ENCODE measurements at regions not wholly inside any gene's neighbourhood (a gene's known extent, or its start where the extent isn't known, plus 50 kb on each side); places are given as distances from the start of the nearest gene placed in this dataset.

DNA sequence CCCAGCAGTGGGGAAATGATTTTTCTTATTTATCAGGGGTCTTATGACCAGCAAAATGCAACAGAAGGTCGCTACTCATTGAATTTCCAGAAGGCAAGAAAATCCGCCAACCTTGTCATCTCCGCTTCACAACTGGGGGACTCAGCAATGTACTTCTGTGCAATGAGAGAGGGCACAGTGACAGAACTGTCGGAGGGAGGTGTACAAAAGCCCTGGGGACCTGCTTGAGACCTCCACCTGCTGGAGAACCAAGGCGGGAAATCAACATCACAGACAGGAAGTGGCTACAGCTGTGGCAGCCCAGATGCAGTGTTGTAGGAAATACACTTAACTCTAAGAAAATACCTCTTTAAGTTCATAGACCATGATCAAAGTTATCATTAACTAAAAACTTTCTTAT is 250.9 kb upstream of the OR4E1 start:
- Histone ChIP-seq H3K4me3 (replicated peaks; ENCODE audit: insufficient read depth, low read length) (no peak overlapping the region), H3K27me3 (ENCODE audit: insufficient read depth, poor library complexity, severe bottlenecking) (no peaks in the 10 kb centered on the region), H3K27ac (replicated peaks) (no peak overlapping the region)
- DNase-seq (ENCODE audit: low read depth in 1 of 2, low spot score in 1 of 2) = peak in 1 of 2 experiments; percentile 27
- TF ChIP-seq SPI1 (IDR thresholded peaks at IDR 0.05; ENCODE audit: borderline replicate concordance, low read depth) = peak; percentile 43; the same call in 1 of the 2 replicates
- no peak for TF ChIP-seq GABPA (IDR thresholded peaks at IDR 0.05; ENCODE audit: low read depth)
- 0 out of 2 replicates have a peak, but pooled peaks have one; percentile 21 for TF ChIP-seq POLR2AphosphoS5 (IDR thresholded peaks at IDR 0.05; ENCODE audit: low read depth)

DNA sequence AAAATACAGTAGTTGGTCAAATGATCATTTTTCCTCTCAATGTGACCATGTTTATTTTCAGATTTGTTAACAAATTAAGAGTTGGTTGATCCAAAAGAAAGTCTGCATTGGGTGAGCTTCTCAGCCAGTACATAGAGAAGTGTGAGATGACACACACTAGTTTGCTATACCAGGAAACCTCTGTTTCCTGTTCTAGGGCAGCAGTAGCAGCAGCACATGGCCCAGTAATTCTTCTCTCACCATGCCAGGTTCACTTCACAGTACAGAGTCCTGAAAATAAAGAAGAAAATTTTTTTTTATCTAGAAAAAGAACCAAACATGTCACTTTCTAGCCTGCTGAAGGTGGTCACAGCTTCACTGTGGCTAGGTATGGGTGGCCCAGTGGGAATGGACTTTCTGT is 250.2 kb upstream of the OR4E1 start:
- TF ChIP-seq, protein P1, sequence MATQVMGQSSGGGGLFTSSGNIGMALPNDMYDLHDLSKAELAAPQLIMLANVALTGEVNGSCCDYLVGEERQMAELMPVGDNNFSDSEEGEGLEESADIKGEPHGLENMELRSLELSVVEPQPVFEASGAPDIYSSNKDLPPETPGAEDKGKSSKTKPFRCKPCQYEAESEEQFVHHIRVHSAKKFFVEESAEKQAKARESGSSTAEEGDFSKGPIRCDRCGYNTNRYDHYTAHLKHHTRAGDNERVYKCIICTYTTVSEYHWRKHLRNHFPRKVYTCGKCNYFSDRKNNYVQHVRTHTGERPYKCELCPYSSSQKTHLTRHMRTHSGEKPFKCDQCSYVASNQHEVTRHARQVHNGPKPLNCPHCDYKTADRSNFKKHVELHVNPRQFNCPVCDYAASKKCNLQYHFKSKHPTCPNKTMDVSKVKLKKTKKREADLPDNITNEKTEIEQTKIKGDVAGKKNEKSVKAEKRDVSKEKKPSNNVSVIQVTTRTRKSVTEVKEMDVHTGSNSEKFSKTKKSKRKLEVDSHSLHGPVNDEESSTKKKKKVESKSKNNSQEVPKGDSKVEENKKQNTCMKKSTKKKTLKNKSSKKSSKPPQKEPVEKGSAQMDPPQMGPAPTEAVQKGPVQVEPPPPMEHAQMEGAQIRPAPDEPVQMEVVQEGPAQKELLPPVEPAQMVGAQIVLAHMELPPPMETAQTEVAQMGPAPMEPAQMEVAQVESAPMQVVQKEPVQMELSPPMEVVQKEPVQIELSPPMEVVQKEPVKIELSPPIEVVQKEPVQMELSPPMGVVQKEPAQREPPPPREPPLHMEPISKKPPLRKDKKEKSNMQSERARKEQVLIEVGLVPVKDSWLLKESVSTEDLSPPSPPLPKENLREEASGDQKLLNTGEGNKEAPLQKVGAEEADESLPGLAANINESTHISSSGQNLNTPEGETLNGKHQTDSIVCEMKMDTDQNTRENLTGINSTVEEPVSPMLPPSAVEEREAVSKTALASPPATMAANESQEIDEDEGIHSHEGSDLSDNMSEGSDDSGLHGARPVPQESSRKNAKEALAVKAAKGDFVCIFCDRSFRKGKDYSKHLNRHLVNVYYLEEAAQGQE (IDR thresholded peaks at IDR 0.05; ENCODE audit: insufficient replicate concordance, low read depth) = no peak
- TF ChIP-seq, protein P2, sequence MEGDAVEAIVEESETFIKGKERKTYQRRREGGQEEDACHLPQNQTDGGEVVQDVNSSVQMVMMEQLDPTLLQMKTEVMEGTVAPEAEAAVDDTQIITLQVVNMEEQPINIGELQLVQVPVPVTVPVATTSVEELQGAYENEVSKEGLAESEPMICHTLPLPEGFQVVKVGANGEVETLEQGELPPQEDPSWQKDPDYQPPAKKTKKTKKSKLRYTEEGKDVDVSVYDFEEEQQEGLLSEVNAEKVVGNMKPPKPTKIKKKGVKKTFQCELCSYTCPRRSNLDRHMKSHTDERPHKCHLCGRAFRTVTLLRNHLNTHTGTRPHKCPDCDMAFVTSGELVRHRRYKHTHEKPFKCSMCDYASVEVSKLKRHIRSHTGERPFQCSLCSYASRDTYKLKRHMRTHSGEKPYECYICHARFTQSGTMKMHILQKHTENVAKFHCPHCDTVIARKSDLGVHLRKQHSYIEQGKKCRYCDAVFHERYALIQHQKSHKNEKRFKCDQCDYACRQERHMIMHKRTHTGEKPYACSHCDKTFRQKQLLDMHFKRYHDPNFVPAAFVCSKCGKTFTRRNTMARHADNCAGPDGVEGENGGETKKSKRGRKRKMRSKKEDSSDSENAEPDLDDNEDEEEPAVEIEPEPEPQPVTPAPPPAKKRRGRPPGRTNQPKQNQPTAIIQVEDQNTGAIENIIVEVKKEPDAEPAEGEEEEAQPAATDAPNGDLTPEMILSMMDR (IDR thresholded peaks at IDR 0.05; ENCODE audit: insufficient read depth, low read length) = no peak
- no peak for TF ChIP-seq SPI1 (IDR thresholded peaks at IDR 0.05; ENCODE audit: borderline replicate concordance, low read depth)
- no peak for TF ChIP-seq GABPA (IDR thresholded peaks at IDR 0.05; ENCODE audit: low read depth)
- TF ChIP-seq POLR2AphosphoS5 (IDR thresholded peaks at IDR 0.05; ENCODE audit: low read depth) = no peak
- peak in 1 of 2 experiments; percentile 23 for DNase-seq (ENCODE audit: low read depth in 1 of 2, low spot score in 1 of 2)
- no peak overlapping the region for H3K27ac ChIP-seq (replicated peaks)
- H3K4me3 ChIP-seq (replicated peaks; ENCODE audit: insufficient read depth, low read length) = no peak overlapping the region
- no peaks in the 10 kb centered on the region for H3K27me3 ChIP-seq (ENCODE audit: insufficient read depth, poor library complexity, severe bottlenecking)

DNA sequence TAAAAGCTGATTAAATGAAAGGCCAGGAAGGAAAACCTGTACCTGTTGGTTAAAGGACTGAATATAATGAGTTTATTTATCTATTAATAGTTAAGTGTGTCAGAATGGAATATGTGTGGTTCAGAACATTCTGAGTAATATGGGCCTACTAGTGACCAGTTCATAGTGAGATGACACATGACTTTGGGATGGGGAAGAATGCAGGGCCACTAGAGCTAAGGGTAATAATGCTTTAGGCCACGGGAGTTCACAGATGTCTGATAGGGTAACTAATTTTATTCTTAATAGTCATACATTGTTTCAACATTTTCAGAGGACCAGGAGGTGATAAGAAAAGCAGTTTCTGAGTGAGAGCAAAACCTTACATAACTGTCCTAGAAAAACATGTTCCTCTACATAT is 247.8 kb upstream of the OR4E1 start:
- no peak for TF ChIP-seq GABPA (IDR thresholded peaks at IDR 0.05; ENCODE audit: low read depth)
- no peak for TF ChIP-seq POLR2AphosphoS5 (IDR thresholded peaks at IDR 0.05; ENCODE audit: low read depth)
- TF ChIP-seq, protein P1 (IDR thresholded peaks at IDR 0.05; ENCODE audit: insufficient replicate concordance, low read depth) = no peak
- TF ChIP-seq, protein P2 (IDR thresholded peaks at IDR 0.05; ENCODE audit: insufficient read depth, low read length) = no peak
- no peak for TF ChIP-seq SPI1 (IDR thresholded peaks at IDR 0.05; ENCODE audit: borderline replicate concordance, low read depth)
- no peak overlapping the region for H3K27ac ChIP-seq (replicated peaks)
- DNase-seq (ENCODE audit: low read depth in 1 of 2, low spot score in 1 of 2) = no peak
- no peaks in the 10 kb centered on the region for H3K27me3 ChIP-seq (ENCODE audit: insufficient read depth, poor library complexity, severe bottlenecking)
- H3K4me3 ChIP-seq (replicated peaks; ENCODE audit: insufficient read depth, low read length) = no peak overlapping the region

DNA sequence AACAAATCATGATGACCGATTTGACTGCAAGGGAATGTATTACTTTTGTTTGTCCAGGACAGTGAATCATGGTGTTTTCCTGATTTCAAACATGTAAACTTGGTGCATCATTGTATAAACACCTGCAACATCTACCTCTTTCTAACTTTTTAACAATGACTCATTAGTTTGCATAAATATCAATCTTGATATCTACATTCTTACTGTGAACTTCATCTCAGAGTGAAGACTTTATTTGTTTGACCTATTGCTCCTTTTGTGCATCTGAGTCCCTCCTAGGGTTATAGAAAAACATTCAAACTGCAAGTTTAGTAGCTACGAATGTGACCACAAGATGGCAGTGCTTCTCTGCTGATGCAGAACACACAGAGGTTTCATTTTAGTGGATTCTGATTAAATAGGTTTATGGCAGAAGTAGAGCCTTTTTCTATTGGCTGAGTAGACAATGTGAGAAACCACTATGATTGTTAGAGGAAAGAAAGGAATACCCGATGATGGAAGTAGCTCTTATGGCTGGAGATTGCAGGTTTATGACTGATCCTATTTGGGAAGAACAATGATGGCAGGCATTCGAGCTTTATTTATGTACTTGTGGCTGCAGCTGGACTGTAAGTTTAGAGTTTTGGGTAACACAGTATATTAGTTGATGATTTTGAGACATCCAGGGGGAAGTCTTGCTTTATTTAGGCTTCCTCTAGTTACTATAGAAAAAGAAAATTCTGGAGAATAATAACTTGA is 244.2 kb upstream of the OR4E1 start:
- Histone ChIP-seq H3K27ac (replicated peaks) (no peak overlapping the region), H3K27me3 (ENCODE audit: insufficient read depth, poor library complexity, severe bottlenecking) (no peaks in the 10 kb centered on the region), H3K4me3 (replicated peaks; ENCODE audit: insufficient read depth, low read length) (no peak overlapping the region)
- DNase-seq (ENCODE audit: low read depth in 1 of 2, low spot score in 1 of 2) = peak; percentile 2 to 26
- TF ChIP-seq, protein P2 (IDR thresholded peaks at IDR 0.05; ENCODE audit: insufficient read depth, low read length) = peak; percentile 73
- TF ChIP-seq SPI1 (IDR thresholded peaks at IDR 0.05; ENCODE audit: borderline replicate concordance, low read depth) = no peak
